ENCODE measurements at regions not wholly inside any gene's neighbourhood (a gene's known extent, or its start where the extent isn't known, plus 50 kb on each side); places are given as distances from the start of the nearest gene placed in this dataset.

GRCh38 chr3:54020436-54020835, 101.9 kb upstream of the CACNA2D3 start:
- DNase-seq: no peak

- DNase-seq: no peak
Measured at GRCh38 chr3:54014067-54014466, 108.3 kb upstream of the CACNA2D3 start.

GRCh38 chr3:54008744-54009143, 113.6 kb upstream of the CACNA2D3 start:
- no peak for DNase-seq

GRCh38 chr3:54008099-54008498, 114.3 kb upstream of the CACNA2D3 start:
- no peak for DNase-seq

GRCh38 chr3:54004335-54004734, 112.7 kb upstream of the SELENOK start:
- DNase-seq: no peak

- DNase-seq: no peak
Measured at GRCh38 chr3:54003136-54003535, 111.5 kb upstream of the SELENOK start.

GRCh38 chr3:53999725-54000124, 108.1 kb upstream of the SELENOK start:
- DNase-seq: no peak

GRCh38 chr3:53998980-53999379, 107.3 kb upstream of the SELENOK start:
- DNase-seq: no peak

- DNase-seq: no peak
Measured at GRCh38 chr3:53997476-53997875, 105.8 kb upstream of the SELENOK start.

- no peak for DNase-seq
Measured at GRCh38 chr3:53996141-53996874, 104.6 kb upstream of the SELENOK start.

GRCh38 chr3:53994986-53995603, 103.4 kb upstream of the SELENOK start:
- no peak for DNase-seq

- no peak for DNase-seq
Measured at GRCh38 chr3:53991240-53991639, 99.6 kb upstream of the SELENOK start.

GRCh38 chr3:53989946-53990345, 98.3 kb upstream of the SELENOK start:
- DNase-seq: no peak

GRCh38 chr3:53989451-53989850, 97.8 kb upstream of the SELENOK start:
- no peak for DNase-seq

- no peak for DNase-seq
Measured at GRCh38 chr3:53978386-53978785, 86.7 kb upstream of the SELENOK start.

- no peak for DNase-seq
Measured at GRCh38 chr3:53975382-53975781, 83.7 kb upstream of the SELENOK start.

- DNase-seq: no peak
Measured at GRCh38 chr3:53974324-53974723, 82.7 kb upstream of the SELENOK start.

GRCh38 chr3:53973905-53974304, 82.2 kb upstream of the SELENOK start:
- DNase-seq: no peak

GRCh38 chr3:53970661-53971060, 79.0 kb upstream of the SELENOK start:
- DNase-seq: no peak

- no peak for DNase-seq
Measured at GRCh38 chr3:53969086-53969485, 77.4 kb upstream of the SELENOK start.

GRCh38 chr3:53965291-53965690, 73.6 kb upstream of the SELENOK start:
- DNase-seq: no peak

- no peak for DNase-seq
Measured at GRCh38 chr3:53957831-53958230, 66.2 kb upstream of the SELENOK start.

GRCh38 chr3:53956586-53956985, 64.9 kb upstream of the SELENOK start:
- no peak for DNase-seq

- DNase-seq: no peak
Measured at GRCh38 chr3:53949541-53949940, 57.9 kb upstream of the SELENOK start.

- no peak for DNase-seq
Measured at GRCh38 chr3:53948174-53948573, 56.5 kb upstream of the SELENOK start.
